ENCODE measurements at regions not wholly inside any gene's neighbourhood (a gene's known extent, or its start where the extent isn't known, plus 50 kb on each side); places are given as distances from the start of the nearest gene placed in this dataset.
A peak's percentile ranks its signal among the peaks of the same experiment; 100 is the strongest.
"Not testable (repeated sequence)": the region's sequence is repeated elsewhere in the genome, so short reads cannot be mapped to it uniquely, and the experiment has no call there.

- DNase-seq (ENCODE audit: low read depth in 2 of 3, low spot score in 2 of 3) = no peak
Observed at GRCh38 chr11:122604621-122605020, 50.9 kb upstream of the UBASH3B start.

GRCh38 chr11:122601141-122602125, 54.1 kb upstream of the UBASH3B start:
- DNase-seq (ENCODE audit: low read depth in 2 of 3, low spot score in 2 of 3) = no peak

GRCh38 chr11:122600290-122600689, 55.2 kb upstream of the UBASH3B start:
- DNase-seq (ENCODE audit: low read depth in 2 of 3, low spot score in 2 of 3) = no peak

- no peak for DNase-seq (ENCODE audit: low read depth in 2 of 3, low spot score in 2 of 3)
Observed at GRCh38 chr11:122599434-122599833, 56.1 kb upstream of the UBASH3B start.

GRCh38 chr11:122598971-122599370, 56.6 kb upstream of the UBASH3B start:
- no peak for DNase-seq (ENCODE audit: low read depth in 2 of 3, low spot score in 2 of 3)

GRCh38 chr11:122597511-122597910, 58.0 kb upstream of the UBASH3B start:
- no peak for DNase-seq (ENCODE audit: low read depth in 2 of 3, low spot score in 2 of 3)

- DNase-seq (ENCODE audit: low read depth in 2 of 3, low spot score in 2 of 3) = no peak
Observed at GRCh38 chr11:122594986-122595645, 60.4 kb upstream of the UBASH3B start.

- no peak for DNase-seq (ENCODE audit: low read depth in 2 of 3, low spot score in 2 of 3)
Observed at GRCh38 chr11:122593473-122594420, 61.8 kb upstream of the UBASH3B start.

GRCh38 chr11:122592641-122593040, 62.9 kb upstream of the UBASH3B start:
- no peak for DNase-seq (ENCODE audit: low read depth in 2 of 3, low spot score in 2 of 3)

- DNase-seq (ENCODE audit: low read depth in 2 of 3, low spot score in 2 of 3) = no peak
Observed at GRCh38 chr11:122584670-122585069, 70.9 kb upstream of the UBASH3B start.

GRCh38 chr11:122580071-122580470, 75.5 kb upstream of the UBASH3B start:
- DNase-seq (ENCODE audit: low read depth in 2 of 3, low spot score in 2 of 3) = not testable (repeated sequence)

GRCh38 chr11:122578171-122578825, 77.2 kb upstream of the UBASH3B start:
- DNase-seq (ENCODE audit: low read depth in 2 of 3, low spot score in 2 of 3) = no peak

GRCh38 chr11:122572592-122572991, 82.9 kb upstream of the UBASH3B start:
- no peak for DNase-seq (ENCODE audit: low read depth in 2 of 3, low spot score in 2 of 3)

- no peak for DNase-seq (ENCODE audit: low read depth in 2 of 3, low spot score in 2 of 3)
Observed at GRCh38 chr11:122563761-122564160, 91.8 kb upstream of the UBASH3B start.

- DNase-seq (ENCODE audit: low read depth in 2 of 3, low spot score in 2 of 3) = no peak
Observed at GRCh38 chr11:122559734-122560382, 95.7 kb upstream of the UBASH3B start.

- not testable (repeated sequence) for DNase-seq (ENCODE audit: low read depth in 2 of 3, low spot score in 2 of 3)
Observed at GRCh38 chr11:122559218-122559617, 96.3 kb upstream of the UBASH3B start.

GRCh38 chr11:122557163-122557562, 98.4 kb upstream of the UBASH3B start:
- DNase-seq (ENCODE audit: low read depth in 2 of 3, low spot score in 2 of 3) = not testable (repeated sequence)

- DNase-seq (ENCODE audit: low read depth in 2 of 3, low spot score in 2 of 3) = peak in 2 of 3 donors; percentile 22 to 59
Observed at GRCh38 chr11:122556605-122557004, 98.9 kb upstream of the UBASH3B start.

- no peak for DNase-seq (ENCODE audit: low read depth in 2 of 3, low spot score in 2 of 3)
Observed at GRCh38 chr11:122538060-122538459, 117.5 kb upstream of the UBASH3B start.

- DNase-seq (ENCODE audit: low read depth in 2 of 3, low spot score in 2 of 3) = no peak
Observed at GRCh38 chr11:122524898-122525297, 130.6 kb upstream of the UBASH3B start.

All from hematopoietic multipotent progenitor cell (in vitro differentiated cells).